ENCODE measurements at regions not wholly inside any gene's neighbourhood (a gene's known extent, or its start where the extent isn't known, plus 50 kb on each side); places are given as distances from the start of the nearest gene placed in this dataset.

- Histone ChIP-seq H3K27me3 (ENCODE audit: insufficient read depth, low read length) (no peaks in the 10 kb centered on the region), H3K27ac (ENCODE audit: low read depth, low read length, poor library complexity, severe bottlenecking) (no peak overlapping the region), H3F3A (ENCODE audit: insufficient read depth, low read length) (no peaks in the 10 kb centered on the region), H3K4me2 (ENCODE audit: low read length) (no peak overlapping the region), H3K9me3 (ENCODE audit: low read length) (no peaks in the 10 kb centered on the region), H4K20me1 (ENCODE audit: insufficient read depth, low read length) (no peaks in the 10 kb centered on the region), H3K79me2 (ENCODE audit: insufficient read depth, low read length) (no peaks in the 10 kb centered on the region), H3K4me1 (ENCODE audit: insufficient read depth, low read length, severe bottlenecking) (peaks cover 7% of the 10 kb centered on the region), H2AFZ (ENCODE audit: low read length) (no peak overlapping the region), H3K9ac (ENCODE audit: low read length) (no peak overlapping the region), H3K9me2 (ENCODE audit: low read depth, low read length) (no peaks in the 10 kb centered on the region), H3K36me3 (ENCODE audit: insufficient read depth, low read length) (no peaks in the 10 kb centered on the region), H3K4me3 (ENCODE audit: low read depth, low read length, poor library complexity, severe bottlenecking) (no peak overlapping the region)
- TF ChIP-seq CTCF (IDR thresholded peaks at IDR 0.05; ENCODE audit: low read length) (peak; percentile 55), EZH2 (IDR thresholded peaks at IDR 0.05; ENCODE audit: borderline replicate concordance, low read length) (no peak)
These were observed 92.2 kb upstream of the MOCS2 start for GRCh38 chr5:53201746-53202145.

- TF ChIP-seq CTCF (IDR thresholded peaks at IDR 0.05; ENCODE audit: low read length) (no peak), EZH2 (IDR thresholded peaks at IDR 0.05; ENCODE audit: borderline replicate concordance, low read length) (no peak)
- Histone ChIP-seq H3F3A (ENCODE audit: insufficient read depth, low read length) (no peaks in the 10 kb centered on the region), H3K4me1 (ENCODE audit: insufficient read depth, low read length, severe bottlenecking) (no peaks in the 10 kb centered on the region), H3K9me2 (ENCODE audit: low read depth, low read length) (no peaks in the 10 kb centered on the region), H3K9ac (ENCODE audit: low read length) (no peak overlapping the region), H3K27ac (ENCODE audit: low read depth, low read length, poor library complexity, severe bottlenecking) (no peak overlapping the region), H4K20me1 (ENCODE audit: insufficient read depth, low read length) (no peaks in the 10 kb centered on the region), H3K36me3 (ENCODE audit: insufficient read depth, low read length) (no peaks in the 10 kb centered on the region), H3K27me3 (ENCODE audit: insufficient read depth, low read length) (no peaks in the 10 kb centered on the region), H3K79me2 (ENCODE audit: insufficient read depth, low read length) (no peaks in the 10 kb centered on the region), H3K9me3 (ENCODE audit: low read length) (no peaks in the 10 kb centered on the region), H2AFZ (ENCODE audit: low read length) (no peak overlapping the region), H3K4me3 (ENCODE audit: low read depth, low read length, poor library complexity, severe bottlenecking) (no peak overlapping the region), H3K4me2 (ENCODE audit: low read length) (no peak overlapping the region)
These were observed 97.0 kb upstream of the MOCS2 start for GRCh38 chr5:53206562-53206961.

GRCh38 chr5:53211799-53212198 is 102.2 kb upstream of the MOCS2 start:
- TF ChIP-seq CTCF (IDR thresholded peaks at IDR 0.05; ENCODE audit: low read length) = no peak
- no peaks in the 10 kb centered on the region for H3F3A ChIP-seq (ENCODE audit: insufficient read depth, low read length)
- no peaks in the 10 kb centered on the region for H3K36me3 ChIP-seq (ENCODE audit: insufficient read depth, low read length)
- no peaks in the 10 kb centered on the region for H4K20me1 ChIP-seq (ENCODE audit: insufficient read depth, low read length)
- no peak overlapping the region for H3K9ac ChIP-seq (ENCODE audit: low read length)
- no peaks in the 10 kb centered on the region for H3K9me2 ChIP-seq (ENCODE audit: low read depth, low read length)
- H3K9me3 ChIP-seq (ENCODE audit: low read length) = no peaks in the 10 kb centered on the region
- no peak overlapping the region for H2AFZ ChIP-seq (ENCODE audit: low read length)
- H3K4me1 ChIP-seq (ENCODE audit: insufficient read depth, low read length, severe bottlenecking) = no peaks in the 10 kb centered on the region
- H3K4me2 ChIP-seq (ENCODE audit: low read length) = no peak overlapping the region
- H3K79me2 ChIP-seq (ENCODE audit: insufficient read depth, low read length) = no peaks in the 10 kb centered on the region
- H3K27me3 ChIP-seq (ENCODE audit: insufficient read depth, low read length) = no peaks in the 10 kb centered on the region
- H3K27ac ChIP-seq (ENCODE audit: low read depth, low read length, poor library complexity, severe bottlenecking) = no peak overlapping the region
- H3K4me3 ChIP-seq (ENCODE audit: low read depth, low read length, poor library complexity, severe bottlenecking) = no peak overlapping the region
